SU-DHL-6 (cell line): ENCODE measurements at regions not wholly inside any gene's neighbourhood (a gene's known extent, or its start where the extent isn't known, plus 50 kb on each side); places are given as distances from the start of the nearest gene placed in this dataset.

Experiments used
- EZH2phosphoT487 ChIP-seq: fragments of 200-600 bp; sonication (generic), shearing (Covaris generic); conservative IDR thresholded peaks from 2 replicates; pipeline ENCODE4 v1.6.1; 2018; ENCODE audit warnings: mild to moderate bottlenecking, antibody characterized with exemption, low read length, moderate library complexity, mixed read lengths
- TF ChIP-seq, protein P1 (sequence below): fragments of 200-600 bp; sonication (generic); IDR thresholded peaks from one replicate; pipeline ENCODE4 v1.5.1; 2017; ENCODE audit warnings: antibody characterized with exemption, mild to moderate bottlenecking, low read length, moderate library complexity; ENCODE audit not compliant: insufficient read depth, poor library complexity, severe bottlenecking

DNA sequence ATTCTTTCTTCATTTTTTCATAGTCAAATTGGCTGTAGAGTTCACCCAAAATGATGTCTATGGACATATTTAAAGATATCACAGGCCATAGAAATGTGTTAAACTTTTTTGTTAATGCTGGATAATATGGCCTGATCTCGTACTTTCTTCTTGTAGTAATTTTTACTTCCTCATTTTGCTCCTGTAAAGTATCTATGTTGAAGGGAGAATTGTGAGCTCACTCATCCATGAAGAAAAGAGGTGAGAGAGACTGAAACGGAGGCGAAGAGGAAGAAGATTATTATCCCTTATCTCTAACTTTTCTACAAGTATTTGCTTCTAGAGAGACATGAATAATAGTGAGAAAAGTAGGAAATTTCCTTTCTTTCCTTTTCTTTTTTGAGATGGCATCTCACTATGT is 613.8 kb upstream of the TBL1XR1 start:
- TF ChIP-seq, protein P1, sequence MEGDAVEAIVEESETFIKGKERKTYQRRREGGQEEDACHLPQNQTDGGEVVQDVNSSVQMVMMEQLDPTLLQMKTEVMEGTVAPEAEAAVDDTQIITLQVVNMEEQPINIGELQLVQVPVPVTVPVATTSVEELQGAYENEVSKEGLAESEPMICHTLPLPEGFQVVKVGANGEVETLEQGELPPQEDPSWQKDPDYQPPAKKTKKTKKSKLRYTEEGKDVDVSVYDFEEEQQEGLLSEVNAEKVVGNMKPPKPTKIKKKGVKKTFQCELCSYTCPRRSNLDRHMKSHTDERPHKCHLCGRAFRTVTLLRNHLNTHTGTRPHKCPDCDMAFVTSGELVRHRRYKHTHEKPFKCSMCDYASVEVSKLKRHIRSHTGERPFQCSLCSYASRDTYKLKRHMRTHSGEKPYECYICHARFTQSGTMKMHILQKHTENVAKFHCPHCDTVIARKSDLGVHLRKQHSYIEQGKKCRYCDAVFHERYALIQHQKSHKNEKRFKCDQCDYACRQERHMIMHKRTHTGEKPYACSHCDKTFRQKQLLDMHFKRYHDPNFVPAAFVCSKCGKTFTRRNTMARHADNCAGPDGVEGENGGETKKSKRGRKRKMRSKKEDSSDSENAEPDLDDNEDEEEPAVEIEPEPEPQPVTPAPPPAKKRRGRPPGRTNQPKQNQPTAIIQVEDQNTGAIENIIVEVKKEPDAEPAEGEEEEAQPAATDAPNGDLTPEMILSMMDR, result no peak
- no peak for TF ChIP-seq EZH2phosphoT487
